ENCODE measurements at regions not wholly inside any gene's neighbourhood (a gene's known extent, or its start where the extent isn't known, plus 50 kb on each side); places are given as distances from the start of the nearest gene placed in this dataset.

DNA sequence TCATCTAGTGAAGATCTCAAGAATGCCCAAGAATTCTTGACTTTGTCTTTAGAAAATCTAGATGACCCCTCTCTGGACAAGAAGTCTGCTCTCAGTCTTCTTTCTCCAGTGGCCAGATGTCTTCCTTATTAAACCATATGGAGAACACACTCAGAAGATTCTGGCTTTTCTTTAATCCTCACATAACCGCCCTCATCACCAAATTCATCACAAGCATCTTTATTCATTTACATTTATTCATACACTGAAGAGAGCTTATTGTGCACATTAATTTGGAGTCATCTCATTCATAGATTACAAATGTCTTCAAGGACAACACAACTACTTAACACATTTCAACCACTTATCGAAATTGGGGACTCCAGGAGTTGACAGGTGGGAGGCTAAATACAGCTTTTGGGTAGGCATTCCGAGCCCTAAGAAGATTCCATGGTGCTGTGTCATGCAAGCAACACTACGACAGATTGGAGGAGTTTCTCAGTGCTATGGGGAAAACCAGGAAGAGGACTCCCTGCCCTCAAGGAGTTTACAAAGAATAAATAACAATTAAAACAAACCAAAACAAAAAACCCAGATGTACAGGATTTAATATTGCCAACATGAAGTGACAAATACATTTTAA is 64.8 kb upstream of the LCLAT1 start:
- Histone ChIP-seq H3K27ac (ENCODE audit: low read depth in 1 of 3, low read length in 2 of 3) (no peak overlapping the region), H3K4me3 (ENCODE audit: low read depth in 1 of 3, low read length in 3 of 3) (no peak overlapping the region), H3K9me3 (ENCODE audit: control insufficient read depth in 2 of 2, insufficient read depth in 1 of 2, low read depth in 1 of 2, low read length in 1 of 2) (no peaks in the 10 kb centered on the region), H3K36me3 (ENCODE audit: control insufficient read depth in 3 of 3, insufficient read depth in 2 of 3, low read depth in 1 of 3, low read length in 3 of 3) (no peaks in the 10 kb centered on the region), H3K27me3 (ENCODE audit: control insufficient read depth in 3 of 3, insufficient read depth in 3 of 3, low read length in 3 of 3) (peaks cover 0 to 5% (median 0%) of the 10 kb centered on the region in 3 donors), H3K4me1 (ENCODE audit: control insufficient read depth in 3 of 3, insufficient read depth in 2 of 3, low read depth in 1 of 3, low read length in 2 of 3) (no peaks in the 10 kb centered on the region)
- 81 to 90% (median 82%) methylated on average over 4 of the region's 4 CpGs for WGBS, 3 donors
- DNase-seq (no peak), FAIRE-seq (no peak)

DNA sequence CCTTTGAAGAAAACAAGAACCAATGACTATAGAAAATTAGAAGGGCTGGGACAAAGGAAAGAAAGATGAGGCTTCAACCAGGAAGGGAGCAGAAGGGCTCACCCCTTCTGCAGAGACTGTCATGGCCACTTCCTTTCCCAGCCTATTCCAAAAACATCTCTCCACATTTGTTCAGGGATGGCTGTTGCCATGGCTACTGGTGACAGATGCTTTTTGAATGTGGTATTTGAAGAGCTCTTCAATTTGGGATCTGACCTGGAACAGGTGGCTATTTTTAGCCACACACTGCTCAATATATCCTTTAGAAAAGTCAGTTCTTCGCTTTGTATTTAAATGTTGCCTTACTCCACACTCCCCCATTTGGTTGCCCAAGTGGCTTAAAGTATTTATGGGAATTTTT is 64.1 kb upstream of the LCLAT1 start:
- Histone ChIP-seq H3K27ac (ENCODE audit: low read depth in 1 of 3, low read length in 2 of 3) (no peak overlapping the region), H3K27me3 (ENCODE audit: control insufficient read depth in 3 of 3, insufficient read depth in 3 of 3, low read length in 3 of 3) (peaks cover 0 to 5% (median 0%) of the 10 kb centered on the region in 3 donors), H3K9me3 (ENCODE audit: control insufficient read depth in 2 of 2, insufficient read depth in 1 of 2, low read depth in 1 of 2, low read length in 1 of 2) (no peaks in the 10 kb centered on the region), H3K36me3 (ENCODE audit: control insufficient read depth in 3 of 3, insufficient read depth in 2 of 3, low read depth in 1 of 3, low read length in 3 of 3) (no peaks in the 10 kb centered on the region), H3K4me1 (ENCODE audit: control insufficient read depth in 3 of 3, insufficient read depth in 2 of 3, low read depth in 1 of 3, low read length in 2 of 3) (no peaks in the 10 kb centered on the region), H3K4me3 (ENCODE audit: low read depth in 1 of 3, low read length in 3 of 3) (no peak overlapping the region)
- FAIRE-seq (no peak), DNase-seq (no peak)
- 88 to 92% (median 88%) methylated on average over 1 of the region's 1 CpG for WGBS, 3 donors

DNA sequence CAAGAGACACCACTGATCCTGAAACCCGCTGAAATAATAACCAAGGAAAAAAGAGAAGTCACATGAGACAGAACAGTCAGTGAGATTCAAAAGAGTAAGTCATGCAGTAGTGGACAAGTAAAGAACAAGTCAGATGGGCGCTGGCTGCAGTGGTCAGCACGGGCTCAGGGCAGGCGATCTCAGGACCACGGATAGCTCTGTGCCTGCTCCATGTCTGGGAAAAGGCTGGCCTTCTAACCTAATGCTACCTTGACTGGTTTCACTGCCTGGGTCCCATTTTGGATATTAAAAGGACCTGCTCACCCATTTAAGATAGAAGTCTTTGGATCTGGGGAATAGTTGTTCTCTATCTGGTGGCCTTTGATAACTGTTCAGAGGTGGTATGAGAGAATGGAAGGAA is 61.7 kb upstream of the LCLAT1 start:
- H3K4me3 ChIP-seq (ENCODE audit: low read depth in 1 of 3, low read length in 3 of 3): no peak overlapping the region
- peaks cover 0 to 5% (median 0%) of the 10 kb centered on the region in 3 donors for H3K27me3 ChIP-seq (ENCODE audit: control insufficient read depth in 3 of 3, insufficient read depth in 3 of 3, low read length in 3 of 3)
- no peaks in the 10 kb centered on the region for H3K9me3 ChIP-seq (ENCODE audit: control insufficient read depth in 2 of 2, insufficient read depth in 1 of 2, low read depth in 1 of 2, low read length in 1 of 2)
- H3K4me1 ChIP-seq (ENCODE audit: control insufficient read depth in 3 of 3, insufficient read depth in 2 of 3, low read depth in 1 of 3, low read length in 2 of 3): no peaks in the 10 kb centered on the region
- H3K36me3 ChIP-seq (ENCODE audit: control insufficient read depth in 3 of 3, insufficient read depth in 2 of 3, low read depth in 1 of 3, low read length in 3 of 3): no peaks in the 10 kb centered on the region
- whole genome bisulfite sequencing, 3 donors: 37 to 72% (median 45%) methylated on average over 5 of the region's 5 CpGs
- FAIRE-seq (no peak), DNase-seq (peak in 1 of 2 donors; percentile 23)
- H3K27ac ChIP-seq (ENCODE audit: low read depth in 1 of 3, low read length in 2 of 3): no peak overlapping the region

DNA sequence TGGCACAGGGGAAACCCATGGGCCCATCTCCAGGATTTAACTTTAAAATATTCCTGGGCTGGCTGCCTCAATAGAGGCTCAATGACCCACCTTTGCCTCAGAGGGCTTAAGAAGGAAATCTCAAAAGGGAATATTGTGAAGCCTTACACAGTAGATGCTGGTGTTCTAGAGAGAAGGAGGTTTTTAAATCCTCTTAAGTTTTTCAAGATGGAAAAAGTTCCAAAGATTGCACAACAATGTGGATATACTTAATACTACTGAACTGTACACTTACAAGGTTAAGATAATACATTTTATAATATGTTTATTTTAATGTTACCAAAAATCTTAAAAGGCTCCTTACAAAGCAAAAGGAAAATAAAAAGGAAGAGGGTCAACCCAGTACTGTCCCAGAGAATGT is 54.9 kb upstream of the LCLAT1 start:
- Histone ChIP-seq H3K9me3 (ENCODE audit: control insufficient read depth in 2 of 2, insufficient read depth in 1 of 2, low read depth in 1 of 2, low read length in 1 of 2) (no peaks in the 10 kb centered on the region), H3K4me1 (ENCODE audit: control insufficient read depth in 3 of 3, insufficient read depth in 2 of 3, low read depth in 1 of 3, low read length in 2 of 3) (peaks cover 0 to 10% (median 0%) of the 10 kb centered on the region in 3 donors), H3K36me3 (ENCODE audit: control insufficient read depth in 3 of 3, insufficient read depth in 2 of 3, low read depth in 1 of 3, low read length in 3 of 3) (no peaks in the 10 kb centered on the region), H3K27me3 (ENCODE audit: control insufficient read depth in 3 of 3, insufficient read depth in 3 of 3, low read length in 3 of 3) (no peaks in the 10 kb centered on the region), H3K4me3 (ENCODE audit: low read depth in 1 of 3, low read length in 3 of 3) (no peak overlapping the region), H3K27ac (ENCODE audit: low read depth in 1 of 3, low read length in 2 of 3) (no peak overlapping the region)
- DNase-seq (no peak), FAIRE-seq (no peak)

DNA sequence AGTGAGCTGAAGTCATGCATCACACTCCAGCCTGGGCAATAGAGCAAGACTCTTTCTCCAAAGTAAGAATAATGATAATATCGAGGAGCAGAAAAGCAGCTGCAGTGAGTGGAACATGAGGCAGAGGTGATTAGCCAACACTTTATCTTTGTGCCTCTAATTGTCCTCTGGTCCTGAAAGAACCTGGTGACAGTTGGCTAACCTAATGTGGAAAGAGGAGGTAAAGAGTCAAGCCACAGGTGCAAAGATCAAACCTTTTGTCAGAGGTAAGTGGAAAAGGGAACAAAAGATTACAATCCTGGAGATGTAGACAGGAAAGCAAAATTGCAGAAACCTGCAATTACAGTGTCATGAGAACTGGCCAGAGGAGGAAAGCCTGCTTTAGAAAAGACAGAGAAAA is 53.5 kb upstream of the LCLAT1 start:
- Histone ChIP-seq H3K4me1 (ENCODE audit: control insufficient read depth in 3 of 3, insufficient read depth in 2 of 3, low read depth in 1 of 3, low read length in 2 of 3) (peaks cover 0 to 10% (median 0%) of the 10 kb centered on the region in 3 donors), H3K9me3 (ENCODE audit: control insufficient read depth in 2 of 2, insufficient read depth in 1 of 2, low read depth in 1 of 2, low read length in 1 of 2) (no peaks in the 10 kb centered on the region), H3K4me3 (ENCODE audit: low read depth in 1 of 3, low read length in 3 of 3) (no peak overlapping the region), H3K36me3 (ENCODE audit: control insufficient read depth in 3 of 3, insufficient read depth in 2 of 3, low read depth in 1 of 3, low read length in 3 of 3) (no peaks in the 10 kb centered on the region), H3K27me3 (ENCODE audit: control insufficient read depth in 3 of 3, insufficient read depth in 3 of 3, low read length in 3 of 3) (no peaks in the 10 kb centered on the region), H3K27ac (ENCODE audit: low read depth in 1 of 3, low read length in 2 of 3) (no peak overlapping the region)
- FAIRE-seq: no peak
- 21 to 63% (median 43%) methylated on average over 1 of the region's 1 CpG for WGBS, 3 donors
- peak; percentile 27 to 68 for DNase-seq

DNA sequence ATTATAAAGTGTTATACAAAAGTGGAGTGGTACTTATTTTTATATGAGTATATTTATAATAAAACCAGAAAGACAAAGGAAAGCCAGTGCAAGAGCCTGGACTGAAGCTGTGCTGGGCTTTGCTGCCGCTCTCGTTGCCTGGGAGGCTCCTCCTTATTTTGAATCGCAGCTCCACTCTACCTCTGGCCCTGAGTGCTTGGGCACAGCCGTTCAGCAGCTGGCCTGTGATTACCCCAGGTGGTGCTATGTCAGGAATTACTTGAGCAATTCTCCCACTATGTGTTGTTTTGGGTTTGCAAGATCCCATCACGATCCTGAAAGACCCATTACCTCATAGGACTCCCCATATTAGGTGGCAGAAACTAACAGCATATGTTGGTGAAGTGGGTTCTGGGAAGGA is 53.0 kb upstream of the LCLAT1 start:
- H3K9me3 ChIP-seq (ENCODE audit: control insufficient read depth in 2 of 2, insufficient read depth in 1 of 2, low read depth in 1 of 2, low read length in 1 of 2): no peaks in the 10 kb centered on the region
- H3K27ac ChIP-seq (ENCODE audit: low read depth in 1 of 3, low read length in 2 of 3): no peak overlapping the region
- no peaks in the 10 kb centered on the region for H3K27me3 ChIP-seq (ENCODE audit: control insufficient read depth in 3 of 3, insufficient read depth in 3 of 3, low read length in 3 of 3)
- 24 to 49% (median 37%) methylated on average over 5 of the region's 5 CpGs for WGBS, 3 donors
- H3K4me1 ChIP-seq (ENCODE audit: control insufficient read depth in 3 of 3, insufficient read depth in 2 of 3, low read depth in 1 of 3, low read length in 2 of 3): peaks cover 0 to 10% (median 0%) of the 10 kb centered on the region in 3 donors
- DNase-seq: no peak
- no peak overlapping the region for H3K4me3 ChIP-seq (ENCODE audit: low read depth in 1 of 3, low read length in 3 of 3)
- no peaks in the 10 kb centered on the region for H3K36me3 ChIP-seq (ENCODE audit: control insufficient read depth in 3 of 3, insufficient read depth in 2 of 3, low read depth in 1 of 3, low read length in 3 of 3)
- FAIRE-seq: no peak

DNA sequence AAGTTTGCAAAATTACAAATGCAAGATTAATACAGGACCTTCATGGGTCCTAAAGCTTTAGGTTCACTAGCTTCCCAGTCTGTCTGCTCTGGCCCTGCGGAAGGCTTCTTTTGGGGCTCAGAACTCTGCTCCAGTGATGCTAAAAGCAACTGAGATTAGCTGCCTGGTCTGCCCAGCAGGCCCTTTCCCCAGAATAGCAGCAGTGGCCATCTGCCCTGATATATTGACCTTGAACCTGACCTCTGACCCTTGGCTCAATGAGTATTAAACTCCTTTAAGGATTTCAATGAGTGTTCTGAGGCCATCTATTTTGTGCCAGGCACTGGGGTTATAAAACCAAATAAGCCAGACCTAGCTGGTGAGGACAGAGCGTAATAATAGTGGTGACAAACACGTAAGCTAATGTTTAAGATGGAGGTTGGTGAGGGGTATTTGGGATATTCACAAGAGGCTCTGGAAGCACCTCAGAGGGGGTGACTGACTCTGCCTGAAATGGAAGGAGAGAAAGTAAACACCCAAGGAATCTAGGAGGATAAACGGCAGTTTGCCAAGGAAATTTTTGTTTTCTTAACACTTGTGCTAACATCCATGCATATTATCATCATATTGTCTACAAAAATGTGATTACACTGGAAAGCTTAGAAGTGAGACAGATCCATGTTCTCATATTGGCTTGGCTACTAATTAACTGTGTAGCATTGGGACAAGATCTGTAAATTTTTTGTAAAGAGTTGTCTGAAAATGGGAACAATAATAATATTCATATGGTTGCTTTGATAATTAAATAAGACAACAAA is 50.4 kb upstream of the LCLAT1 start:
- DNase-seq (no peak), FAIRE-seq (no peak)
- H3K27ac ChIP-seq (ENCODE audit: low read depth in 1 of 3, low read length in 2 of 3): no peak overlapping the region
- H3K36me3 ChIP-seq (ENCODE audit: control insufficient read depth in 3 of 3, insufficient read depth in 2 of 3, low read depth in 1 of 3, low read length in 3 of 3): no peaks in the 10 kb centered on the region
- peaks cover 0 to 10% (median 0%) of the 10 kb centered on the region in 3 donors for H3K4me1 ChIP-seq (ENCODE audit: control insufficient read depth in 3 of 3, insufficient read depth in 2 of 3, low read depth in 1 of 3, low read length in 2 of 3)
- 77 to 92% (median 91%) methylated on average over 4 of the region's 4 CpGs for WGBS, 3 donors
- H3K9me3 ChIP-seq (ENCODE audit: control insufficient read depth in 2 of 2, insufficient read depth in 1 of 2, low read depth in 1 of 2, low read length in 1 of 2): no peaks in the 10 kb centered on the region
- no peaks in the 10 kb centered on the region for H3K27me3 ChIP-seq (ENCODE audit: control insufficient read depth in 3 of 3, insufficient read depth in 3 of 3, low read length in 3 of 3)
- no peak overlapping the region for H3K4me3 ChIP-seq (ENCODE audit: low read depth in 1 of 3, low read length in 3 of 3)

All from small intestine (tissue), 7 donors.